Testis (tissue), 2 donors: ENCODE measurements at regions not wholly inside any gene's neighbourhood (a gene's known extent, or its start where the extent isn't known, plus 50 kb on each side); places are given as distances from the start of the nearest gene placed in this dataset.

Experiments
- CTCF ChIP-seq, 3 experiments: fragments of 450-650 bp in 2 of 3; fragments of 200-600 bp in 1 of 3; sonication (generic) in 1 of 3; IDR thresholded peaks; one replicate each; pipeline ENCODE4 v1.5.1; 2016 to 2019; ENCODE audit warnings: antibody characterized with exemption in 3 of 3, mild to moderate bottlenecking in 2 of 3, moderate library complexity in 1 of 3
- POLR2A ChIP-seq: fragments of 450-650 bp; IDR thresholded peaks from one replicate; pipeline ENCODE4 v1.6.1; 2017; ENCODE audit warnings: antibody characterized with exemption, mild to moderate bottlenecking, moderate library complexity

GRCh38 chr3:3372210-3372777 is 192.8 kb upstream of the CRBN start:
- no peak for TF ChIP-seq POLR2A
- no peak for TF ChIP-seq CTCF (IDR thresholded peaks at IDR 0.05)
